ENCODE measurements at regions not wholly inside any gene's neighbourhood (a gene's known extent, or its start where the extent isn't known, plus 50 kb on each side); places are given as distances from the start of the nearest gene placed in this dataset.

DNA sequence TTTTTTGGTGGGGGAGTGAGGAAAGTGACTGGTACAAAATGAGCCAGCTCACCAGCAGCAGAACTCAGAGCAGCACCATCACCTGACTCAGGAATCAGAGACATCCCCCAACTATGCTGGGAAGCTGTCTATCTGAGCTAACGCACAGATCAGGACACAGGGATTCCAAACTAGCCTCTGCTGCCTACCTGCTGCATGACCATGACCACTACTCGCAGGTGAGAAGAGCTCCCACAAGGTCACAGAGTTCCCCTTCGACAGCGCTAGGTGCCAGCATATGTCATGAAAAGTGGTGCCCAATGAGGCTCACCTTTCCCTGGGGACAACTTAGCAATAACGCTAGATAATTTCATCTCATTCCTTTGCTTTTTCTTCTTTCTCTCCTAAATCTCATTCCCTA, 662.6 kb upstream of the CPEB2 start:
- TF ChIP-seq, protein P1, sequence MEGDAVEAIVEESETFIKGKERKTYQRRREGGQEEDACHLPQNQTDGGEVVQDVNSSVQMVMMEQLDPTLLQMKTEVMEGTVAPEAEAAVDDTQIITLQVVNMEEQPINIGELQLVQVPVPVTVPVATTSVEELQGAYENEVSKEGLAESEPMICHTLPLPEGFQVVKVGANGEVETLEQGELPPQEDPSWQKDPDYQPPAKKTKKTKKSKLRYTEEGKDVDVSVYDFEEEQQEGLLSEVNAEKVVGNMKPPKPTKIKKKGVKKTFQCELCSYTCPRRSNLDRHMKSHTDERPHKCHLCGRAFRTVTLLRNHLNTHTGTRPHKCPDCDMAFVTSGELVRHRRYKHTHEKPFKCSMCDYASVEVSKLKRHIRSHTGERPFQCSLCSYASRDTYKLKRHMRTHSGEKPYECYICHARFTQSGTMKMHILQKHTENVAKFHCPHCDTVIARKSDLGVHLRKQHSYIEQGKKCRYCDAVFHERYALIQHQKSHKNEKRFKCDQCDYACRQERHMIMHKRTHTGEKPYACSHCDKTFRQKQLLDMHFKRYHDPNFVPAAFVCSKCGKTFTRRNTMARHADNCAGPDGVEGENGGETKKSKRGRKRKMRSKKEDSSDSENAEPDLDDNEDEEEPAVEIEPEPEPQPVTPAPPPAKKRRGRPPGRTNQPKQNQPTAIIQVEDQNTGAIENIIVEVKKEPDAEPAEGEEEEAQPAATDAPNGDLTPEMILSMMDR (IDR thresholded peaks at IDR 0.05): no peak
- no peak for TF ChIP-seq EZH2phosphoT487 (IDR thresholded peaks at IDR 0.05)
